ENCODE measurements at regions not wholly inside any gene's neighbourhood (a gene's known extent, or its start where the extent isn't known, plus 50 kb on each side); places are given as distances from the start of the nearest gene placed in this dataset.

GRCh38 chr10:10363217-10363616 lies 654.5 kb upstream of the CELF2 start:
- Mint-ChIP-seq H3K9me3 (no peaks in the 10 kb centered on the region), H3K27me3 (ENCODE audit: low read depth, poor library complexity) (peaks cover 14% of the 10 kb centered on the region), H3K4me3 (no peak overlapping the region), H3K36me3 (ENCODE audit: low read depth) (no peaks in the 10 kb centered on the region), H3K4me1 (peaks cover 5% of the 10 kb centered on the region), H3K27ac (no peak overlapping the region)
- no peak for DNase-seq
- no peak for TF ChIP-seq CTCF (IDR thresholded peaks at IDR 0.05)

DNA sequence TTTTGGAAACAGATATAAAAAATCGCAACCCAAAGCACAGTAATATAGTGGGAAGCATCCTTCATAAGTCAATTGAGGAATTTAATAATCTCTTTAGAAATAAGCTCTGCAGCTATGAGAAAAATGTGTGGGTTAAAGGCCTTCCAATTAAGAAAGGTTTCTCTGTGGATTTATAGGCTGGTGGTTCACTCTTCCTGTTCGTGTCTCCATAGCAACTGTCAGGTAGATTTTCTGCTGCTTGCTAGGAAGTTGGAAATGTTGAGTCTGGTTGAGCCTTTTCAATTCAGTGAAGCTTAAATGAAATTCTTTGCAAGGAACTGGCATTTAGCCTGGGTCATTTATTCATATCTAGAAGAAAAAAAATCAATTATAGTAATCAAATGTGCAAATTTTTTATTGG lies 652.8 kb upstream of the CELF2 start:
- no peaks in the 10 kb centered on the region for H3K36me3 Mint-ChIP-seq (ENCODE audit: low read depth)
- no peak overlapping the region for H3K27ac Mint-ChIP-seq
- no peak for TF ChIP-seq CTCF (IDR thresholded peaks at IDR 0.05)
- peaks cover 5% of the 10 kb centered on the region for H3K4me1 Mint-ChIP-seq
- DNase-seq, result no peak
- no peak overlapping the region for H3K4me3 Mint-ChIP-seq
- peaks cover 7% of the 10 kb centered on the region for H3K27me3 Mint-ChIP-seq (ENCODE audit: low read depth, poor library complexity)
- H3K9me3 Mint-ChIP-seq, result no peaks in the 10 kb centered on the region

GRCh38 chr10:10365676-10366075 lies 652.0 kb upstream of the CELF2 start:
- TF ChIP-seq CTCF (IDR thresholded peaks at IDR 0.05), result no peak
- no peak for DNase-seq
- Mint-ChIP-seq H3K9me3 (no peaks in the 10 kb centered on the region), H3K4me3 (no peak overlapping the region), H3K4me1 (peaks cover 5% of the 10 kb centered on the region), H3K27me3 (ENCODE audit: low read depth, poor library complexity) (peaks cover 7% of the 10 kb centered on the region), H3K36me3 (ENCODE audit: low read depth) (no peaks in the 10 kb centered on the region), H3K27ac (no peak overlapping the region)

- no peak for DNase-seq
- H3K27me3 Mint-ChIP-seq (ENCODE audit: low read depth, poor library complexity), result peaks cover 7% of the 10 kb centered on the region
- no peak for TF ChIP-seq CTCF (IDR thresholded peaks at IDR 0.05)
- H3K4me3 Mint-ChIP-seq, result no peak overlapping the region
- H3K27ac Mint-ChIP-seq, result no peak overlapping the region
- H3K36me3 Mint-ChIP-seq (ENCODE audit: low read depth), result no peaks in the 10 kb centered on the region
- no peaks in the 10 kb centered on the region for H3K9me3 Mint-ChIP-seq
- peaks cover 5% of the 10 kb centered on the region for H3K4me1 Mint-ChIP-seq
Observed at GRCh38 chr10:10366836-10367235, 650.8 kb upstream of the CELF2 start.

DNA sequence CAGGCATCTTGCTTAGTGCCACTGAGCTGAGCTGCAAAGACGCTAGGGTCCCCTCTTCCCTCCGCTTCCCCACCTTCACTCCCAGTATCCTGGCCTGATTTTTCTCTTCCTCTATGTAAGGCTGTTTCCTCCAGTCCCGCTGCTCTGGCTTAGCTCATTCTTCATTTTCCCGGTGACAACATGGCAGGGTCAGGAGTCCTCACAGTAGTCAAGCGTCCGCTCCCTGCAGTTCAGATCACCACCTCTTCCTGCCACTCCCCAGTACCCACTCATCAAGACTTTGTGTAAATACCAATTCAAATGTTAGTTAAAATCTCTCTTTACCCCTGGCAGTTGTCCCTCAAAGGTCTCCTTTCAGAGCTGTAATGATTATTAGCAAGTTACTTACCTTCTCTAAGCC lies 650.4 kb upstream of the CELF2 start:
- H3K27me3 Mint-ChIP-seq (ENCODE audit: low read depth, poor library complexity), result peaks cover 7% of the 10 kb centered on the region
- no peak for TF ChIP-seq CTCF (IDR thresholded peaks at IDR 0.05)
- no peaks in the 10 kb centered on the region for H3K9me3 Mint-ChIP-seq
- DNase-seq, result no peak
- H3K4me1 Mint-ChIP-seq, result peaks cover 7% of the 10 kb centered on the region
- H3K27ac Mint-ChIP-seq, result no peak overlapping the region
- H3K4me3 Mint-ChIP-seq, result no peak overlapping the region
- H3K36me3 Mint-ChIP-seq (ENCODE audit: low read depth), result no peaks in the 10 kb centered on the region

DNA sequence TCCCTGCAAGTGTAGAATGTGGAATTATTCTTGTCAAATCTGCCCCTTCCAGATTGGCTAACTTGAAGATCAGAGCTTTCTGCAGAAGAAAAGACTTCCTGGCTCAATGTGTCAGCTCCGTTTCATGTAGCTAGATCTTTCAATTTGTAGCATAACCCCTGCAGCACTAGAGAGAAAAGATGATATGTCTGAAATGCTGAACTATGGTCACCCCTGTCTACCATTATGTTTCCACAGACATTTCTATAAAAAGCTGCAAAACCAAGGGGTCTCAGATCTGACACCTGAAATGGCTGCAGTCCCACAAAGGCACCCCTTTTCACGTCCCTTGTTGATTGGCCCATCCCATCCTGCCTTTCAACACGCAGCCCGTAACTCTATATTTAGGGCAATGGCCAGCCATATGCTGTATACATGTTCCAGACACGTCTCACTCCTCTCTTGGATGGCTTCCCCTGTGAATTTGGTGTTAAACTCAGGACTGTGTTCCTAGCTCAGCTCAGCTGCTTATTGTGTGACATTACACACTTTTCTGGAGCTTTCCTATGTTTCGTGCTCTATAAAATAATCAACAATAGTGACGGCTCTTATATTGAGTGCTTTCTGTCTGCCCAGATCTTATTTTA lies 648.6 kb upstream of the CELF2 start:
- Mint-ChIP-seq H3K27me3 (ENCODE audit: low read depth, poor library complexity) (peaks cover 3% of the 10 kb centered on the region), H3K9me3 (no peaks in the 10 kb centered on the region), H3K4me1 (peaks cover 10% of the 10 kb centered on the region), H3K36me3 (ENCODE audit: low read depth) (no peaks in the 10 kb centered on the region), H3K27ac (no peak overlapping the region), H3K4me3 (no peak overlapping the region)
- DNase-seq, result no peak
- no peak for TF ChIP-seq CTCF (IDR thresholded peaks at IDR 0.05)

Measured in nephron progenitor cell (in vitro differentiated cells).